HG02759 (cell line): ENCODE measurements at regions not wholly inside any gene's neighbourhood (a gene's known extent, or its start where the extent isn't known, plus 50 kb on each side); places are given as distances from the start of the nearest gene placed in this dataset.
A peak's percentile ranks its signal among the peaks of the same experiment; 100 is the strongest.
"Not testable (repeated sequence)": the region's sequence is repeated elsewhere in the genome, so short reads cannot be mapped to it uniquely, and the experiment has no call there.

Source experiments
- ATAC-seq: cut with Tn5 transposase; IDR thresholded peaks from one replicate; pipeline ENCODE4 v1.9.1; 2021; ENCODE audit warnings: mild to moderate bottlenecking, moderate library complexity; ENCODE audit not compliant: unreplicated experiment

DNA sequence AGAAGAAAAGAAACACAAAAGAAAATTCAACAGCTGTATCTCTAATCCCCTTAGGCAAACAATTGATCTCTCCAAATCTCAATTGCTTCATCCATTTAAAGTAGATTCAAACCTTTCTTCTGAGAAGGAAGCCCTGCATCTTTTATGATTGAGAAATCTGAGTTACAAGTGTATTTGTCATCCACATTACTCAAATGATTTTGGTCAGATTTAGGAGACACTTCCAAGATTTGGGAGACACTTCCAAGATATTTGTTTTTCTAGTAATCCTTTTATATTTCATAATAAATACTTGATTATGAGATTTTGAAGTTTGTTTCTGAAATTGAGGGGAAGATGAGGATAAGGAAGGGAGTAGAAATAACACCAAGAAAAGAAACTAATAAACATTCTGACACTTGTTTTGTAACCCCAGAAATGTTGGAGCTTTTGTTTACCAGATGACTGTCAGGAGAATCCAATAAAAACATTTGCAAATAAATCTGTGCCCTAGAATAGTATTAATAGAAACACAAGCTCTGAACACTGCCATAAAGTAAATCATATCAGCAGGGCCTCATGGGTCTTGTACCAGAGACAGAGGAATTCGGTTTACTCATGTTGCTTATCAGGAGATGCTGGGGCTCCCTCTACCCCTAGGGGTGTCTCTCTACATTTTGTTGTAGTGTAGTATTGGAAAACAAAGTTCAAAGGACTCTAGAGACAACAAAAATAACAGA is 314.3 kb upstream of the NT5E start:
- no peak for ATAC-seq

DNA sequence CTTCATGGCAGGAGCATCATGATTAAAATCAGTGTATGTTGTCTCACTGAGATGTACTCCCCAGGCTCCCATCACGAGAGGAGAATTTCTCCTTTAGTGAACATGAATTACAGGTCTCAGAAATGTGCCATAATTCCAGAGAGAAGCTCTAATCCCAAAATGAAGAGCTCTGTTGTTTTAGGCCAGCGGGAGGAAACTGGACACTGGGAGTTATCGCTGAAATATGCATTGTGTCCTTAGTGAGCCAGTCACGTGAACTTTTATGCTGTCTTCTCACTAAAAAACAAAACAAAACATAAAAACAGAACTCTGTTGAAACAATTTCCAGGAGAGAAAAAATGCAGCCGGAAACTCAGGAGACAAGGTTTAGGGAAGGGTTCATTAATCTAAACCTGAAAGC is 315.7 kb upstream of the NT5E start:
- no peak for ATAC-seq

DNA sequence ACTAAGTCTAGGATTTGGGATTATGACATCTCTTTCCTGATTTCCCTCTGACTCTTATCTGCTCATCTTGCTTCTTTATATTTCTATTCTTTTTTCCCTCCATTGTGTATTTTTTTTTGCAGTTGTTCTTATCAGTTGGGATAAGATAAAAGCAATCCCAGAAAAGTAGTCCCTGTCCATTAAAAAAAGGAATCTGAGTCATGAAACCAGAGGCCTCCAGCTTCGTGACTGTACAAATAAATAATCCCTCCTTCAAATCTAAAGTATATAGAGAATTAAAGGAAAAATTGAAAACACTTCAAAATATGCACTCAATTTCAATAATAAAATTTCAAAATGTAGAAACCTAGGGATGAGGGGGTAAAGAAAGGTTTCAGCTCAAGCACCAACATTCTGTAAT is 317.8 kb upstream of the NT5E start:
- no peak for ATAC-seq

DNA sequence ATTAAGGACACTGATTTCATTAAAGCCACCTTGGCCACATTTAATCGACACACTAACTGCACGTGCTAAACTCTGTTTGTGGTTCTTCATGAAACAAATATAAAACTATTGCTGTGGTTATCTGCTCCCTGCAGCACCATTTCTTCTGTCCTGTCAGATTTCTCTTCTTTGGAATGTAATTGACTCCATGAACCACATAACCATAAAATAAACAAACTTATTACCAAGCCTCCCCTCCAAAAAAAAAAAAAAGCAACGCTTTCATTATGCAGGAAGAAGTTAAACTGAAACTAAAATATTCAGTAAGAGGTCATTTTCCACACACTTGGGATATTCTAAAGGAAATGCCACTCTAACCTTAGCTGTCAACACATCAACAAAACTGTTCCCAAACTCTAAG is 319.1 kb upstream of the NT5E start:
- ATAC-seq: no peak

GRCh38 chr6:85129881-85130280 is 320.0 kb upstream of the NT5E start:
- no peak for ATAC-seq

DNA sequence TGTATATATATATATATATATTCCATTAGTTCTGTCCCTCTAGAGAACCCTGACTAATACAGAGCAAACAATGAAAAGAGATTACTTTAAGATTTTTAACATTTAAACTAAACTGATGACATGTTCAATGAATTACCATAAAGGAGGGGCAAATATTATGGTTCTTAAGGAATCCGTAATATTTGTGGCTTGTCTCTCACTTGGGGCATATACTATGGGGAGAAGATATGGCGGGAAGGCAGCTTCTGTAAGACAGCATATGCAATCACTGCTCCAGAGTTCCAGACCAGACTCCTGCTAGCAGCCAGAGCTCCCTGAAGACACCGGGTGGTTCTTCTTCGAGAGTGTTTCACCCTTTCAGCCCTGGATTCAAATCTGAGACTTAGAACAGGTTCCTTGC is 321.1 kb upstream of the NT5E start:
- no peak for ATAC-seq

DNA sequence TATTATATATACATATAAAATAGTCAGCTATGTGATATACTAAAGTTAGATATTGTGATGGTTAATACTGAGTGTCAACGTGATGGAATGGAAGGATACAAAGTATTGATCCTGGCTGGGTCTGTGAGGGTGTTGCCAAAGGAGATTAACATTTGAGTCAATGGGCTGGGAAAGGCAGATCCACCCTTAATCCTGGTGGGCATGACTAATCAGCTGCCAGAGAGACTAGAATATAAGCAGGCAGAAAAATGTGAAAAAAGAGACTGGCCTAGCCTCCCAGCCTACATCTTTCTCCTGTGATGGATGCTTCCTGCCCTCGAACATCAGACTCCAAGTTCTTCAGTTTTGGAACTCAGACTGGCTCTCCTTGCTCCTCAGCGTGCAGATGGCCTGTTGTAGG is 321.6 kb upstream of the NT5E start:
- ATAC-seq: not testable (repeated sequence)

DNA sequence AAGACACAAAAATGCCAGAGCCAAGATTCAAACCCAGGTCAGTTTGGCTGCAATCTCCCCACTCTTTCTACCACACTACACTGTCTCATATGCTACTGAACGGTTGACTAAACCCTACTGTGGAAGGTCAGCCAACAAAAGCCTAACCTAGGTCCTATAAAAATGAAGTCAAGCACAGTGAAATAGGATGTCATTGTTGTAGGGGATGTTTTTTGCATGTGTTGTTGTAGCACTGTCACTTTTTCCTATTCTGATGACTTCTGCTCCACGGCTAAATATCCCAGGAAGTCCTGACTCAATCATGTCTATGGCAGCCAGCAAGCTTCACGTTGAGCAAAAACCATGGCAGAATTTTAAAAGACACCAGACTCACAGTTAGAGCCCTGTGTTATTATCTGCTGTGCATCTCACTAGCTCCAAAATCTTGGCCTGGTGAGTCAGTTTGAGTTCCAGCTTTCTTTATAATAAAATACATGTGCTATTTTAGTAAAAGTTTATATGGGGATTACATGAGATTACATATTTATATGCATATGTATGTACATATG is 322.1 kb upstream of the NT5E start:
- no peak for ATAC-seq

- no peak for ATAC-seq
Measured at GRCh38 chr6:85127168-85127498, 322.8 kb upstream of the NT5E start.

DNA sequence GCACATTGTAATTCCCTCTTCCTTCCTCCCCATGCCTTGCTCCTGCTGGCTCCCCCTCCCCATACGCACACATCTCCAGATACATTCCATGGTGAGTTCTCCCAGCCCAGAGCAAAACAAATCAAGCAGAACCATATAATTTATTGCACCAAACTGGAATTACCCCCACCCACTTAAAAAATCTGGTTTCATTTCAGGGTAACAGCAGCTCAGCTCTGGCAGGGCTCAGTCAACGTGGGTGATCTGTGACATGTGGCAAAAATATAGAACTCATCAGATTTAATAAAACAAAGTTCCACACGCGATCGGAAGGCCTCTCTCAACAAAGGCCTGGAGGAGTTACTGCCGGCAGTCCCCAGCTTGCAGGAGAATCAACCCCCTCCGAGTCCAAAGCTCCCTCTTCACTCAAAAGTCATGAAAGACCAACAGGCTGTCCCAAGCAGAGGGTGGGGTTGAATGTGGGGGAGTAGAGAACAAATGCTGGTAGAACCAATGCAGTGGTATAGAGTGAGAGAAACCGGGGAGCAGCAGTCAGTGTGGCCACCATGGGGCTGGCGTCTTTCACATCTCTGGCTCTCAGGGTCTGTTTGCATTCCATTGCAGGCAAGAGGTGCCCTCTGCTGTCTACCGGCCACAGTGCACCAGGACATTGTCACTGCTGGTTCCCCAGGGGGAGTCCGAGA is 323.3 kb upstream of the NT5E start:
- ATAC-seq: peak; percentile 82

GRCh38 chr6:85125526-85125925 is 324.4 kb upstream of the NT5E start:
- no peak for ATAC-seq

GRCh38 chr6:85124472-85125354 is 325.2 kb upstream of the NT5E start:
- ATAC-seq: no peak

DNA sequence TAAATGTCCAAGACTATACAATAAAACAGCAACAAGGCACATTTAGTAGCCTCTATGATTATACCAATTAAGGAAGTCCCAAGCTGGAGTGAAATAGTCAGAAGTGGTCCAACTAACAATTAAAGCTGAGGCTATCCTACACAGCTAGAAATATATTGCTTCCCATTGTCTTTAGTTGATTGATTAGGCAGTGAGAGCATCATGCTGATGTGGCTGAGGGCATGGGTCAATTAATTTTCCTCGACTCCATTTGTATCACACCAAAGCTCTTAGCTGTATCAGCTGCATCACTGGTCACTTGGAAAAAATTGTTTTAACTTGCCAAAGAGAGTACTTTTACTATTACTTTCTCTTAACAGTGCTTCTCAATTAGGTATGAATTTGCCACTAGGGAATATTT is 328.7 kb upstream of the NT5E start:
- no peak for ATAC-seq

DNA sequence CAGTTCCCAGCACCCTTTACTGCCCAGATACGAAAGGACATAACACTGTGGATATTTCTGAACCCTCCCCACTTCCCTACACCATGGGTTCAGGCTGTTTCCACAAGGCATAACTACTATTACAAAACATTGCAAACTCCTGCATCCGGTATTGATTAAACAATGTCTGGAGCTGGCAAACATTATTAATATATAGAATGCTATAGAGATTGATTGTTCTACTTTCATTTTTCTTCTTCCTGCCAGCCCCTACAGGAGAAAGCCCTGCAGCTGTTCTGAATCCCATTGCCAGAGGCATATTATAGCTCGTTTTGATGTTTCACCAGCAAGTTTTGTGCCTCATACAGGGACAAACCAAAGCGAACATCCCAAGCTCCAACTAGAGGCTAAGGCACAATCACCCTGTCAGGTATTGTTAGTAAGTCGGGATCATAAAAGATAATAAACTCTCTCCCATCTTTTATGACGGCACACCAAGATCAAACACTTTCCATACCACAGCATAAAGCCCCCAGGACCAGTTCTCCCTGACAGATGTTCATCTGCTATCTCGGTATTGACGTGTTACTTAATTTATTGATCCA is 331.1 kb upstream of the NT5E start:
- no peak for ATAC-seq

GRCh38 chr6:85118233-85118632 is 331.6 kb upstream of the NT5E start:
- no peak for ATAC-seq

DNA sequence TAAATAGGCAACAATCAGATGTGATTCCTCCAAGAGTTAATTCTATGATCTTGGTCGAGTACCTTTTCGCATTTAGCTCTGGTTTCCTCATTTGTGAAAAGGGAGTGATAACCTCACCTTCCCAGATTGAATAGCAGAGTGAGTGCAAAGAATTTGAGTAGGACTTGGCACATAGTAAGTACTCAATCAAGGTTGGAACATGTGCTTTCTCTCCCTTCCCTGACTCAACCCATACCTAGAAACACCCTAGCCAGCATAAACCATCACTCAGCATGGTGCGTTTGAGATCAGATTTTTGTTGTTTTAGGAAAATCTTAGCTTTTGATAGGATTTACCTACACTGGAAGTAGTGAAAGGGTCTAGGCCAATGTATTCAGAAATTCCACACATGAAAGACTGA is 333.4 kb upstream of the NT5E start:
- ATAC-seq: no peak

- no peak for ATAC-seq
Measured at GRCh38 chr6:85115876-85116275, 334.0 kb upstream of the NT5E start.

DNA sequence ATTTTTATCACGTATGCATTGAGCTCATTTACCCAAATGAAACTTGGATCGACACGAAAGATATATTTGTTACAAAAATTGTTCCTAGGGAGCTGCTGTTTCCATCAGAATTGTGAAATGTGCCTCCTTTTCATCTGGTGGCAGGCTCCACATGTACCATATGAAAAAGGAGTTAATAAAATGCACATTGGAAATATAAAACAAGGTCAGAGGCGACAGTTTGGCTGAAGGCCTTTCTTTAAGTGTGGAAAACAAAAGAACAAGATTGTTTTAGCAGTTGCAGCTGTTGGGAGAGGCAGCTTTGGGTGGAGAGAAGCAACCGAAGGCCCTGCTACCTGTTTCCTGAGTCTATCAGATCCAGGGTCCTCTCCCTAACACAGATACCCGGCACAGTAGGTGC is 334.5 kb upstream of the NT5E start:
- ATAC-seq: no peak

DNA sequence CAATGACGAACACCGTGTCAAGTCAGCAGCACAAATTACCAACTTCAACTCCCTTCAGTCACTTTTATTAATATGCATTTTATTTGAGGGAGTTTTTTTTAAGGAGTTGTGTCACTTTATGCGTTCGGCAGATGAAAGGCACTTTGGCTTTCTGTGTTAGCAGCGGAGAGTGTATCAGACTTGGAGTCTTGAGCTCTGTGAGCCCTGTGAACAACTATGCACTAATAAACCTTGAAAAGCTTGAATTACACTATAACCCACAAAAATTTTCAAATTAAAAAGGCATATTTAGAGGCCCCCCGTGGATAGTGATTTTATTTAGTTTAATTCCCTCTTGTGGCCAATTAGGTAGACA is 335.3 kb upstream of the NT5E start:
- no peak for ATAC-seq

- ATAC-seq: no peak
Measured at GRCh38 chr6:85113934-85114580, 335.8 kb upstream of the NT5E start.

GRCh38 chr6:85112540-85112939 is 337.3 kb upstream of the NT5E start:
- no peak for ATAC-seq
